ENCODE measurements at regions not wholly inside any gene's neighbourhood (a gene's known extent, or its start where the extent isn't known, plus 50 kb on each side); places are given as distances from the start of the nearest gene placed in this dataset.
A peak's percentile ranks its signal among the peaks of the same experiment; 100 is the strongest.

- H3K27me3 Mint-ChIP-seq: peaks cover 23 to 59% of the 10 kb centered on the region in 2 donors
- no peaks in the 10 kb centered on the region for H3K27me3 ChIP-seq (ENCODE audit: insufficient read depth, low read length, poor library complexity, severe bottlenecking)
Observed at GRCh38 chr4:122017296-122017695, 65.4 kb upstream of the TRPC3 start.

DNA sequence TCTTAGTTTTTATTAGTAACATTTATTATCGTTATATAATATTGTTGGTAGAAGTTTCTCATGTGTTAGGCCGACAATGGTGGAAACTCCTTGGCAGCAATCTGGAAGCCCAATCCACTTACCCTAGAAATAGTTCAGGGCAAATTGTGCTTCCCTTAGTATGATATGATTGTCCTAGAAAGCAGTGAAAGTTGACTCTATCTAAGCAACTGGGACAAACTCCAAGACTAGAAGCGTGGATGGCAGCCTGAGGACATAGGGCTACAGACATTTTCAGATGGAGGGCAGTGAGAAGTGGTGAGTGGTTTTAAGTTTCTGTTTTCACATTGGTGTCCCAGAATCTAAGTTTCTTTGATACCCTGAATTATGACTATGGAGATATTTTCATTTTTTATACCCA, 63.3 kb upstream of the TRPC3 start:
- Histone ChIP-seq H3K36me3 (ENCODE audit: insufficient read depth, low read length) (no peaks in the 10 kb centered on the region), H3K27ac (ENCODE audit: low read depth, low read length) (no peak overlapping the region), H3K27me3 (ENCODE audit: insufficient read depth, low read length, poor library complexity, severe bottlenecking) (no peaks in the 10 kb centered on the region), H3K4me1 (ENCODE audit: insufficient read depth, low read length) (no peaks in the 10 kb centered on the region), H3K9me3 (ENCODE audit: low read length) (no peaks in the 10 kb centered on the region), H3K4me3 (ENCODE audit: low read length) (no peak overlapping the region)
- Mint-ChIP-seq H3K36me3 (peaks cover 0 to 1% (median 0%) of the 10 kb centered on the region in 3 donors), H3K27me3 (peaks cover 22 to 54% of the 10 kb centered on the region in 2 donors), H3K9me3 (peaks cover 0 to 4% (median 0%) of the 10 kb centered on the region in 5 donors), H3K4me1 (no peaks in the 10 kb centered on the region), H3K4me3 (no peak overlapping the region), H3K27ac (no peak overlapping the region)
- DNase-seq: no peak
- POLR2A ChIA-PET: no interaction called here
- CTCF ChIA-PET: no interaction called here

More at GRCh38 chr4:122017296-122017695, 65.4 kb upstream of the TRPC3 start:
- Mint-ChIP-seq H3K9me3 (peaks cover 0 to 4% (median 0%) of the 10 kb centered on the region in 5 donors), H3K27ac (no peak overlapping the region), H3K4me3 (no peak overlapping the region), H3K36me3 (peaks cover 0 to 4% (median 1%) of the 10 kb centered on the region in 3 donors), H3K4me1 (no peaks in the 10 kb centered on the region)
- ChIA-PET POLR2A (no interaction called here), CTCF (no interaction called here)
- Histone ChIP-seq H3K9me3 (ENCODE audit: low read length) (no peaks in the 10 kb centered on the region), H3K36me3 (ENCODE audit: insufficient read depth, low read length) (no peaks in the 10 kb centered on the region), H3K4me1 (ENCODE audit: insufficient read depth, low read length) (no peaks in the 10 kb centered on the region), H3K4me3 (ENCODE audit: low read length) (no peak overlapping the region), H3K27ac (ENCODE audit: low read depth, low read length) (no peak overlapping the region)
- DNase-seq: no peak

DNA sequence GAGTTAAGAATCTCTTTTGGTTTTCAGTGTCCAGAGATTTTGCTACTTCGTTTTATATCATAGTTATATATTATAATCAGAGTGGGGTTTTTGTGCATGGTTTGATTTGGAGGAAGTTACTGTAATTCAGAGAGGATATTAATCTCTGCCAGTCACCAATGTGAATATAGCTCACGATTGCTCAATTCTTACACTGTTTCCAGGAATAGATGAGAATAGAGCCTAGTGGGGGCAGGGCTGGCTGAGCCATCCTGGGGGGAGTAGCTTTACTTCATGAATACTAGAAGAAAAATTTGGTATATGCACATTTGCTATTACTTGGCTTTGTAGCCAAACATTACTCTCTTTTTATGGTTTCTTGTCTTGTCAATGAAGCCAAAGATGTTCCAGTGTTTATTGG, 60.9 kb upstream of the TRPC3 start:
- Histone ChIP-seq H3K4me3 (ENCODE audit: low read length) (no peak overlapping the region), H3K27ac (ENCODE audit: low read depth, low read length) (no peak overlapping the region), H3K9me3 (ENCODE audit: low read length) (no peaks in the 10 kb centered on the region), H3K36me3 (ENCODE audit: insufficient read depth, low read length) (no peaks in the 10 kb centered on the region), H3K27me3 (ENCODE audit: insufficient read depth, low read length, poor library complexity, severe bottlenecking) (no peaks in the 10 kb centered on the region), H3K4me1 (ENCODE audit: insufficient read depth, low read length) (no peaks in the 10 kb centered on the region)
- Mint-ChIP-seq H3K9me3 (no peaks in the 10 kb centered on the region), H3K4me1 (no peaks in the 10 kb centered on the region), H3K27me3 (peaks cover 10 to 41% of the 10 kb centered on the region in 2 donors), H3K36me3 (peaks cover 0 to 1% (median 0%) of the 10 kb centered on the region in 3 donors), H3K27ac (no peak overlapping the region), H3K4me3 (no peak overlapping the region)
- POLR2A ChIA-PET: no interaction called here
- no peak for DNase-seq
- CTCF ChIA-PET: no interaction called here

GRCh38 chr4:122010610-122011009, 58.8 kb upstream of the TRPC3 start:
- H3K9me3 ChIP-seq (ENCODE audit: low read length): no peaks in the 10 kb centered on the region
- no peaks in the 10 kb centered on the region for H3K27me3 ChIP-seq (ENCODE audit: insufficient read depth, low read length, poor library complexity, severe bottlenecking)
- no peaks in the 10 kb centered on the region for H3K36me3 ChIP-seq (ENCODE audit: insufficient read depth, low read length)
- H3K4me3 ChIP-seq (ENCODE audit: low read length): no peak overlapping the region
- H3K4me1 Mint-ChIP-seq: peaks cover 0 to 3% (median 0%) of the 10 kb centered on the region in 3 donors
- H3K27ac ChIP-seq (ENCODE audit: low read depth, low read length): no peak overlapping the region
- no peak overlapping the region for H3K4me3 Mint-ChIP-seq
- H3K27me3 Mint-ChIP-seq: peaks cover 4 to 26% of the 10 kb centered on the region in 2 donors
- CTCF ChIA-PET: no interaction called here
- H3K36me3 Mint-ChIP-seq: peaks cover 0 to 1% (median 0%) of the 10 kb centered on the region in 3 donors
- no peaks in the 10 kb centered on the region for H3K9me3 Mint-ChIP-seq
- no peak overlapping the region for H3K27ac Mint-ChIP-seq
- DNase-seq: no peak
- POLR2A ChIA-PET: no interaction called here
- H3K4me1 ChIP-seq (ENCODE audit: insufficient read depth, low read length): no peaks in the 10 kb centered on the region

DNA sequence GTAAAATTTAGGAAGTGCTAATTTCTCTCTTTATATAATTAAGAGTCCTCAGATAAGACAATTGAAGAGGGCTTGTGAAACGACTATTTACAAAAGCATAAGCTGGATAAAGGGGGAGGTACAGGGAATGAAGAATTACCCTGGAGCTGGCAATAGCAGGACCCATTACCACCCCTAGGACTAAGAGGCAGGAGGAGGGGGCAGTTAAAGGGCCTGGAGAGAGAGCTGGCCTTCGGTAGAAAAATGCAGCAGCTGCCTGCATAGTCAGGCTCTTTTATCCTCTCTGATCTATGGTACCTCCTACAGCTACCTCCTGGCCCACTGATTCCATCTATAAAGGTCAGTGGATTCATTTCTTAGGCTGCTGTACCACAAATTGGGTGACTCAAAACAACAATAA, 57.7 kb upstream of the TRPC3 start:
- peaks cover 4 to 25% of the 10 kb centered on the region in 2 donors for H3K27me3 Mint-ChIP-seq
- Histone ChIP-seq H3K4me1 (ENCODE audit: insufficient read depth, low read length) (no peaks in the 10 kb centered on the region), H3K9me3 (ENCODE audit: low read length) (no peaks in the 10 kb centered on the region), H3K4me3 (ENCODE audit: low read length) (no peak overlapping the region), H3K27me3 (ENCODE audit: insufficient read depth, low read length, poor library complexity, severe bottlenecking) (no peaks in the 10 kb centered on the region), H3K36me3 (ENCODE audit: insufficient read depth, low read length) (no peaks in the 10 kb centered on the region), H3K27ac (ENCODE audit: low read depth, low read length) (no peak overlapping the region)
- H3K9me3 Mint-ChIP-seq: no peaks in the 10 kb centered on the region
- no peak for DNase-seq
- H3K4me1 Mint-ChIP-seq: peaks cover 0 to 3% (median 0%) of the 10 kb centered on the region in 3 donors
- ChIA-PET CTCF (no interaction called here), POLR2A (no interaction called here)
- H3K4me3 Mint-ChIP-seq: no peak overlapping the region
- no peak overlapping the region for H3K27ac Mint-ChIP-seq
- H3K36me3 Mint-ChIP-seq: peaks cover 0 to 1% (median 0%) of the 10 kb centered on the region in 3 donors

DNA sequence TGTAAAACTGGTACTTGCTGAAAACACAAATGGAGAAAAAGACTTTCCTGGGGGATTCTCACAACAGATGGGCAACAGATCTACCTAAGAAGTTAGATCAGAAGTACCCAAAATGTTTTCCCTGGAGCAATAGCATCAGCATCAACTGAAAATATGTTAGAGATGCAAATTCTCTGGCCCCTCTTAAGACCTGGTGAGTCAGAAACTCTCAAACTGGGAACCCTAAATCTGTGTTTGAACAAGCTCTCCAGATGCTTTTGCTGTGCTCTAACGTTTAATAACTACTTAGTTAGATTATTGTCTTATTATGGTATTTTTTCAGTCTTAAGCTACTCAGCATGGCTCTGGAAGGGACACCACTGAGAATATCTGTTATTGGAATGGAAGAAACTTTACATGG, 55.2 kb upstream of the TRPC3 start:
- peaks cover 4 to 32% of the 10 kb centered on the region in 2 donors for H3K27me3 Mint-ChIP-seq
- peaks cover 0 to 3% (median 0%) of the 10 kb centered on the region in 3 donors for H3K4me1 Mint-ChIP-seq
- ChIA-PET POLR2A (no interaction called here), CTCF (no interaction called here)
- no peaks in the 10 kb centered on the region for H3K36me3 ChIP-seq (ENCODE audit: insufficient read depth, low read length)
- H3K27me3 ChIP-seq (ENCODE audit: insufficient read depth, low read length, poor library complexity, severe bottlenecking): no peaks in the 10 kb centered on the region
- no peak for DNase-seq
- H3K9me3 ChIP-seq (ENCODE audit: low read length): no peaks in the 10 kb centered on the region
- no peak overlapping the region for H3K4me3 Mint-ChIP-seq
- H3K4me1 ChIP-seq (ENCODE audit: insufficient read depth, low read length): no peaks in the 10 kb centered on the region
- no peaks in the 10 kb centered on the region for H3K9me3 Mint-ChIP-seq
- H3K27ac ChIP-seq (ENCODE audit: low read depth, low read length): no peak overlapping the region
- H3K27ac Mint-ChIP-seq: no peak overlapping the region
- H3K36me3 Mint-ChIP-seq: no peaks in the 10 kb centered on the region
- no peak overlapping the region for H3K4me3 ChIP-seq (ENCODE audit: low read length)

- Histone ChIP-seq H3K4me1 (ENCODE audit: insufficient read depth, low read length) (no peaks in the 10 kb centered on the region), H3K27ac (ENCODE audit: low read depth, low read length) (no peak overlapping the region), H3K36me3 (ENCODE audit: insufficient read depth, low read length) (no peaks in the 10 kb centered on the region), H3K9me3 (ENCODE audit: low read length) (no peaks in the 10 kb centered on the region), H3K27me3 (ENCODE audit: insufficient read depth, low read length, poor library complexity, severe bottlenecking) (no peaks in the 10 kb centered on the region), H3K4me3 (ENCODE audit: low read length) (no peak overlapping the region)
- no peak for DNase-seq
- no peak overlapping the region for H3K4me3 Mint-ChIP-seq
- H3K4me1 Mint-ChIP-seq: peaks cover 0 to 3% (median 0%) of the 10 kb centered on the region in 3 donors
- ChIA-PET CTCF (interaction anchor here (1.0 to 1.5 kb wide), 2 partner anchors 20 to 56 kb away, joined by 3 read pairs; no protein-coding TSS in a partner anchor), POLR2A (no interaction called here)
- no peaks in the 10 kb centered on the region for H3K9me3 Mint-ChIP-seq
- peaks cover 6 to 31% of the 10 kb centered on the region in 2 donors for H3K27me3 Mint-ChIP-seq
- H3K27ac Mint-ChIP-seq: no peak overlapping the region
- no peaks in the 10 kb centered on the region for H3K36me3 Mint-ChIP-seq
Observed at GRCh38 chr4:122005064-122005755, 53.4 kb upstream of the TRPC3 start.

DNA sequence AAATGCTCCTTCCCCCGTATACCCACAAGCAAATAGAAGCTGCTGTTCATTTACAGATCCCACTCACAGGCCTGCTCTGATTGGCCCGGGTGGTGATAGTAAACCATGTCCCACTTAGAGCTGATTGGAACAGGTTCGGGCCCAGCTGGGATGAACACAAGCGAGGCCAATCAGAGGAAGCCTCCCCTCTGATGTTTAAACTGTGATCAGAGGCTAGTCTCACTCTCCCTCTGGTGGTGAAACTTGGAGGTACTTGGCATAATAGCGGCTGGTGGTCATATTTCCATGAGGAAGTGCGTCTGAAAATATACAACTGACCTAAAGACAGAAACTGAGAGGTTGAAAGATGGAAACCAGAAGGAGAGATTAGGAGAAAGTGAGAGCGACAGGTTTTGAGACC, 51.5 kb upstream of the TRPC3 start:
- no peak overlapping the region for H3K4me3 ChIP-seq (ENCODE audit: low read length)
- ChIA-PET POLR2A (no interaction called here), CTCF (interaction anchor here (0.8 to 1.6 kb wide), 3 partner anchors 8 to 103 kb away, joined by 3 to 5 read pairs (median 4); no protein-coding TSS in a partner anchor)
- Mint-ChIP-seq H3K27ac (no peak overlapping the region), H3K36me3 (no peaks in the 10 kb centered on the region), H3K9me3 (no peaks in the 10 kb centered on the region), H3K27me3 (peaks cover 6 to 27% of the 10 kb centered on the region in 2 donors), H3K4me3 (no peak overlapping the region), H3K4me1 (peaks cover 0 to 3% (median 0%) of the 10 kb centered on the region in 3 donors)
- no peaks in the 10 kb centered on the region for H3K27me3 ChIP-seq (ENCODE audit: insufficient read depth, low read length, poor library complexity, severe bottlenecking)
- no peaks in the 10 kb centered on the region for H3K4me1 ChIP-seq (ENCODE audit: insufficient read depth, low read length)
- peak in 3 of 5 donors; percentile 5 to 18 (median 9) for DNase-seq
- H3K9me3 ChIP-seq (ENCODE audit: low read length): no peaks in the 10 kb centered on the region
- no peaks in the 10 kb centered on the region for H3K36me3 ChIP-seq (ENCODE audit: insufficient read depth, low read length)
- no peak overlapping the region for H3K27ac ChIP-seq (ENCODE audit: low read depth, low read length)

All from CD8-positive, alpha-beta memory T cell (primary cell).